KBM-7 (cell line): ENCODE measurements at regions not wholly inside any gene's neighbourhood (a gene's known extent, or its start where the extent isn't known, plus 50 kb on each side); places are given as distances from the start of the nearest gene placed in this dataset.
"Not testable (repeated sequence)": the region's sequence is repeated elsewhere in the genome, so short reads cannot be mapped to it uniquely, and the experiment has no call there.

Experiments
- DNase-seq: peaks from one replicate; pipeline ENCODE4 v3.0.0-alpha.2; 2015
- in situ Hi-C: fragments of 300-500 bp; cut with MboI; formaldehyde crosslinking; loops from 2 replicates; pipeline ENCODE4 v1.14.3; 2020; ENCODE audit warnings: low sequenced_read_pairs, low pct_unique_long_range_greater_than_20kb, mixed read lengths

- DNase-seq: no peak
- in situ Hi-C loops: loop anchor here (25.0 kb wide), 2 partner anchors 145 to 320 kb away; partner anchors contain the start of gene SLC39A10
Observed at GRCh38 chr2:195342061-195342460, 315.0 kb upstream of the SLC39A10 start.

GRCh38 chr2:195338856-195339255 is 318.2 kb upstream of the SLC39A10 start:
- in situ Hi-C loops: loop anchor here (25.0 kb wide), 2 partner anchors 148 to 323 kb away; partner anchors contain the start of gene SLC39A10
- no peak for DNase-seq

GRCh38 chr2:195337597-195337996 is 319.4 kb upstream of the SLC39A10 start:
- in situ Hi-C loops: loop anchor here (25.0 kb wide), 2 partner anchors 150 to 325 kb away; partner anchors contain the start of gene SLC39A10
- peak; percentile 85 for DNase-seq

GRCh38 chr2:195333869-195334268 is 323.2 kb upstream of the SLC39A10 start:
- in situ Hi-C loops: loop anchor here (25.0 kb wide), 2 partner anchors 153 to 328 kb away; partner anchors contain the start of gene SLC39A10
- DNase-seq: no peak

GRCh38 chr2:195331966-195332365 is 325.1 kb upstream of the SLC39A10 start:
- no peak for DNase-seq
- in situ Hi-C loops: loop anchor here (25.0 kb wide), 2 partner anchors 155 to 330 kb away; partner anchors contain the start of gene SLC39A10

DNA sequence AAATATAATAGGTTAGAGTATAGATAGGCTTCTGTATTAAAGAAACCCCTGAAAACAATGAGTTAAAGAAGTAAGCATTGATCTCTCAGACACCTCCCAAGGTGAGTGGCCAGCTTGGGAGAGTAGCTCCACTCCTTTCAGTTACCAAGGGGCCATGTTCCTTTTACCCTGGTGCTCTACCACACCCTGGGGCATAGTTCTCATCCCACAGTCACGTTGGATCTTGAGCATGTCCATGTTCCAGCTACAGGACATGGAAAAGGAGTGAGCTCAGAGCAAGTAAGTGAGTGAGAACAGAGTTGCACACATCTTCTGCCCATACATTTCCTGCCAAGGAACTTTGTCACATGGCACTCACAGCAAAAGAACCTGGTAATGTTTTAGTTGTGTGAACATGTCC is 325.9 kb upstream of the SLC39A10 start:
- in situ Hi-C loops: loop anchor here (25.0 kb wide), 2 partner anchors 156 to 331 kb away; partner anchors contain the start of gene SLC39A10
- no peak for DNase-seq

DNA sequence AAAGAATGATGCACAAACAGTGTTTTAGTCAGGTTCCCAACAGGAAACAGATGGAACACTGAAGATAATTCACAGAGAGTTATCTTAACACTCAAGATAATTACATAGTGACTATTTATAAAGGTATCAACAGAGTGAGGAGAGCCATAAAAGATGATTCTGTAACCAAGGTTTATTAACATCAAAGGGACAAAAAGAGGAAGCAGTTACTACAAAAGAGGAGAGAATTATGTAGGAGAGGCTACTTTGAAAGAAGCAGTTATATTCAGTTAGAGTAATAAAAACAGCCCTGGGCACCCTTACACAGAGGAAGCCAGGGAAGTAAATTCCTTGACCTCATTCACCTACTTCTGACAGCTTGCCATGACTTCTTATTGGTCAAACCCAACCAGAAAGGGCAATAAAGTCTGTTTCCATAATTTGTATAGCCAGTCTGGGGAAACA is 326.5 kb upstream of the SLC39A10 start:
- DNase-seq: peak; percentile 98
- in situ Hi-C loops: loop anchor here (25.0 kb wide), 2 partner anchors 157 to 332 kb away; partner anchors contain the start of gene SLC39A10

- DNase-seq: not testable (repeated sequence)
Observed at GRCh38 chr2:195329784-195330183, 327.2 kb upstream of the SLC39A10 start.

DNA sequence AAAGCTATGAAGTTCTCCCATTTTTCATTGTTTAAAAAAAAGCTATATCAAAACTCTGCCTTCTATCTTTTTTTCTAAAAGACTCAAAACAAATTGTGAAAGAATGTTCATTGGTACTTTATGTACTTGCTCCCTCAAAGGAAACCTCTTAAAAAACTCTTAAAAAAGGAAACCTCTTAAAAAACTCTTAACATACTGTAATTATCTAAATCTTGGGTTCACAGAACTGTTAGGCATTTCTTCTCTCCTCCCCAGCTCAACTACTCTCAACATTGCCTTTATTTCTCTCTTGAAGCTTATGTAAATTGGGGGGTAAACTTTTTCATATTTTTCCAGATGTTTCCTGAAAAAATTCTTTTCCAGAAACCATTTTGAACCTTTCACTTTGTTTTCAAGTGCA is 330.5 kb upstream of the SLC39A10 start:
- DNase-seq: no peak
- in situ Hi-C loops: loop anchor here (25.0 kb wide), 2 partner anchors 161 to 336 kb away; partner anchors contain the start of gene SLC39A10

More at GRCh38 chr2:195329784-195330183, 327.2 kb upstream of the SLC39A10 start:
- in situ Hi-C loops: loop anchor here (25.0 kb wide), 2 partner anchors 158 to 333 kb away; partner anchors contain the start of gene SLC39A10

DNA sequence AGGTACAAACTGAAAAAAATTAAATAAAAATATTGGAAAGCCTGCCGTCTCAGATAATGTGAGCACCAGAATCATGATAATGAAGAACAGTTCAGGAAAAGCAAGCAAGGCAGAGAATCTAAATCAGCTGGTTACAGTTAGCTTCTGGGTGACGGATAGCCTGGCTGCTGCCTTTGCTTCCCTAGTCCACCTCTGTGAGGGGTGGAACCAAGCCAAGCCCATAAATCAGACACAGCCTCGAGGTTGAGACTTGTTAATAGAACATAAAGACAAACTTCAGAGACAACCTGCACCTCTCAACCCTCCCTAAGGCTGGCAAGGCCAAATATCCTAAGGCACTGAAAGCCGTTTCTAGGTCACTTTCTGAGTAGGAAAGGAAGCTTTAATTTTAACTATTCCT is 334.7 kb upstream of the SLC39A10 start:
- in situ Hi-C loops: loop anchor here (25.0 kb wide), 1 partner anchor 740 kb away; the partner anchor contains the start of gene DNAH7
- peak; percentile 60 for DNase-seq

DNA sequence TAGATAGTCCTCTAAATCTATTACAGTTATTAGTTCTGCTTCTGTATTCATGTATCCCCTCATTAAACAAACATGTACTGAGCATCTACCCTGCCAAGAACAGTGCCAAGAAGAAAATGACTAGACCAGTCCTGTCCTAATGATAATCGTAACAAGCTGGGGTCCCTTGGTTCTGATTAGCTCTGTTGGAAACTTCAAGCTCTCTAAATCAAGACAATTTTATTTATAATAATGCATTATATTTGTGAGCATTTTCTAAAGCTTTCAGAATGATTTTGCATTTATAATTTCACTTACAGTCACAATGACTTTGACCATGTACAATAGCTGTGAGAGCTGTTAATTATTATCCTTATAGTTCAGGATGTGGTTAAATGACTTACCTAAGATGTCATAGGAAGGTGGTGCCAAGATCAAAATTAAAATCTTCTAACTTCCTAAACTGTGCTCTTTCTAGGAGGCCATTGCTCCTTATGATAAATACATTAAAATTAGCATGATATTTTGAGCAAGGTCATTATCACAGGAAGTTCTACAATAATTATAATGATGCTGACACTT is 336.5 kb upstream of the SLC39A10 start:
- in situ Hi-C loops: loop anchor here (25.0 kb wide), 1 partner anchor 742 kb away; the partner anchor contains the start of gene DNAH7
- DNase-seq: no peak

GRCh38 chr2:195319548-195320412 is 337.2 kb upstream of the SLC39A10 start:
- DNase-seq: no peak
- in situ Hi-C loops: loop anchor here (25.0 kb wide), 1 partner anchor 743 kb away; the partner anchor contains the start of gene DNAH7

DNA sequence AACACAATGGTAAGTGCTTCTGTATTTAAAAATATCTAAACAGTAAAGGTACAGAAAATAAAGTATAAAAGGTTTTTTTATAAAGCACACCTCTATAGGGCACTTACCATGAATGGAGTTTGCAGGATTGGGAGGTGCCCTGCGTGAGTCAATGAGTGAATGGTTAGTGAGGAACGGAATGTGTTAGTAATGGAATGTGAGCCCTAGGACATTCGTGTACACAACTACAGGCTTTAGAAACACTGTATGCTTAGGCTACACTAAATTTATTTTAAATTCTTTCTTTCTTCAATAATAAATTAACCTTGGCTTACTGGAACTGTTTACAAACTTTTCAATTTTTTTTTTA is 337.9 kb upstream of the SLC39A10 start:
- no peak for DNase-seq
- in situ Hi-C loops: loop anchor here (25.0 kb wide), 1 partner anchor 743 kb away; the partner anchor contains the start of gene DNAH7

DNA sequence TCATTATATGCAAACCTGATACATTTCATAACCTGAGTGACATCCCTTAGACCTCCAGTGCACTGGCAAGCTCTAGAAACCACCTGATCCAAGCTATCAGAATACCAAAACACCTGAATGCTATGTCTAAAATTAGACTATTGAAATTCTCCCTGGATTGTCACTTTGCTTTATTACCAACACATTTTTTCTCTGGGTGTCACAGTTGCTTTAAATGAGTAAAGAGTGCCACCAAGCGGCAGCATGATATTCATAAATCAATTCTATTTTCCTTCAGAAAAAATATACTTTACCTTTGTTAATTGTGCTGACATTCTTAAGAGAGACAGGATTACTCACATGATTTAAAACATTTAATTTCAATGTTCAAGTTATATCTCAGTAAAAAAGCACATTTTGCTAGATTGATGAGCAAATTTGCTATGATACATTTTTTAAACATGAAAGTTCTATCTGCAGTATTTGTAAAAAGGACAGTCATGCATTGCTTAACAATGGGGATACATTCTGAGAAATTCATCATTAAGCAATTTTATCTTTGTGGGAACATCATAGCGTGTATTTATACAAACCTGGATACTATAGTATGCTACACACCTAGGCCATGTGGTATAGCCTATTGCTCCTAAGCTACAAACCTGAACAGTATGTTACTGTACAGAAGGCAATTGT is 338.4 kb upstream of the SLC39A10 start:
- in situ Hi-C loops: loop anchor here (25.0 kb wide), 1 partner anchor 744 kb away; the partner anchor contains the start of gene DNAH7
- DNase-seq: peak; percentile 75

- in situ Hi-C loops: loop anchor here (25.0 kb wide), 1 partner anchor 745 kb away; the partner anchor contains the start of gene DNAH7
Observed at GRCh38 chr2:195317550-195317949, 339.5 kb upstream of the SLC39A10 start.

GRCh38 chr2:195316486-195316885 is 340.5 kb upstream of the SLC39A10 start:
- peak; percentile 35 for DNase-seq
- in situ Hi-C loops: loop anchor here (25.0 kb wide), 1 partner anchor 746 kb away; the partner anchor contains the start of gene DNAH7

More at GRCh38 chr2:195317550-195317949, 339.5 kb upstream of the SLC39A10 start:
- DNase-seq: no peak

DNA sequence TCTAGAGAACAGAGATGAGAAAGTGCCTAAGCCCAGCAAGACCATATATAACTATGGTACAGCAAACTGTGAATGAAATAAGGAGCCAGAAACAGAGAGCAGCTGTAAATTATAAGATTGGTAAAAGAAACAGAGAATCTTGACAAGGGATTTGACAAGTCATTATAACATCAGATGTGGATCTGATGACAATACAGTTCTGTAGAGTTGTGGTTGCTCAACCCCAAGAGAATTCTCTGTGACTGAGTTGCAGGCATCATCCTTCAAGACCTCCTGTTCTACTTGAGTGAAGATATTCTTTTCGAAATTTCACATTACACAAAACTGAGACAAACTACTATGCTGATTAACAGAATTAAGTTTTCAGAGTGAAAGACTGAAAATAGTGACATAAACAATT is 343.1 kb upstream of the SLC39A10 start:
- in situ Hi-C loops: loop anchor here (25.0 kb wide), 1 partner anchor 748 kb away; the partner anchor contains the start of gene DNAH7
- DNase-seq: no peak

- DNase-seq: peak; percentile 66
- in situ Hi-C loops: loop anchor here (25.0 kb wide), 1 partner anchor 750 kb away; the partner anchor contains the start of gene DNAH7
Observed at GRCh38 chr2:195312662-195313061, 344.4 kb upstream of the SLC39A10 start.
